ENCODE measurements at regions not wholly inside any gene's neighbourhood (a gene's known extent, or its start where the extent isn't known, plus 50 kb on each side); places are given as distances from the start of the nearest gene placed in this dataset.
"Not testable (repeated sequence)": the region's sequence is repeated elsewhere in the genome, so short reads cannot be mapped to it uniquely, and the experiment has no call there.

- DNase-seq (ENCODE audit: low read depth) = no peak
These were observed 57.7 kb upstream of the SHB start for GRCh38 chr9:38126730-38127129.

DNA sequence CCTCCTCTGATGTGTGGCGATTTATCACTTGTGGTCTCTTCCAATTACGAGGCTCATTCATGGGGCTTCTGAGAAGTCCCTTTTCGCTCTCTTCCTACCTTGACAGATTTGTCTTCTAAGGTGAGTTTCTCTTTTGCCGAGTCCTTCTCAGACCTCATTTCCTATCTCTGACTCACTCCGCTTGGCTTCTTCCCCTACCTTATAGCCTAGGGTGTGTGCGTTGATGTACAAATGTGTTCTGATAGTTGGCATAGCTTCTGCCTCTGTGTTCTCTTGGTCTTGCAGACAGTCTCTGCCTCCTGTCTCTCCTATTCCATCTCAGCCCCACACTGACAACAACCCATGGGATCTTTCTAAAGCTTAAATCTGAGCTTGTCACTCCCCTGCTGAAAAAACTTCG lies 56.9 kb upstream of the SHB start:
- DNase-seq (ENCODE audit: low read depth) = no peak

DNA sequence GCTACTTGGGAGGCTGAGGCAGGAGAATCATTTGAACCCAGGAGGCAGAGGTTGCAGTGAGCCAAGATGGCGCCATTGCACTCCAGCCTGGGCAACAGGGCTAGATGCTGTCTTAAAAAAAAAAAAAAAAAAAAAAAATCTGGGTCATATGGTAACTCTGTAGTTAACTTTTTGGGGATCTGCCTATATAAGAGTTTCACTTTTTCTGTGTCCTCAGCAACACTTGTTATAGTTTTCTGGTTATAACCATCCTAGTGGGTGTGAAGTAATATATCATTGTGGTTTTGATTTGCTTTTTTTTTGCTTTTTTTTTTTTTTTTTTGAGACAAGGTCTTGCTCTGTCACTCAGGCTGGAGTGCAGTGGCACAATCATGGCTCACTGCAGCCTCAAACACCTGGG lies 54.3 kb upstream of the SHB start:
- DNase-seq (ENCODE audit: low read depth) = not testable (repeated sequence)

DNA sequence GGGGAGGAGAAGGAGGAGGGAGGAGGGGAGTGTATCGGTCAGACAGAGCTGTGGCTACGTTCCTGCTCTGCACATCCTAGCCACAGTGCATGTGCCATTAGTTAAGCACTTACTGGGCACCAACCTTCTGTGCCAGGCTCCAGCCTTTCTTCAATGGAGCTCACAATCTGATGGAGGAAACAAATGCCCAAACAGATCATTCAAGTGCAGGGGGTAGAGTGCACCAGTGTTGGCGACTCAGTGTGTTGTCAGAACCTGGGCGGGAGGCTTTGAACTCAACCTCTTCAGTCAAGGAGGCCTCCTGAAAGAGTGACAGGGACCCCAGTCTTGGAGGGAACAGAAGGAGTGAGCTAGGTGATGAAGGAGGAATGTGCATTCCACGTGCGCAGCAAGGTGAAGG lies 51.9 kb upstream of the SHB start:
- DNase-seq (ENCODE audit: low read depth) = no peak

DNA sequence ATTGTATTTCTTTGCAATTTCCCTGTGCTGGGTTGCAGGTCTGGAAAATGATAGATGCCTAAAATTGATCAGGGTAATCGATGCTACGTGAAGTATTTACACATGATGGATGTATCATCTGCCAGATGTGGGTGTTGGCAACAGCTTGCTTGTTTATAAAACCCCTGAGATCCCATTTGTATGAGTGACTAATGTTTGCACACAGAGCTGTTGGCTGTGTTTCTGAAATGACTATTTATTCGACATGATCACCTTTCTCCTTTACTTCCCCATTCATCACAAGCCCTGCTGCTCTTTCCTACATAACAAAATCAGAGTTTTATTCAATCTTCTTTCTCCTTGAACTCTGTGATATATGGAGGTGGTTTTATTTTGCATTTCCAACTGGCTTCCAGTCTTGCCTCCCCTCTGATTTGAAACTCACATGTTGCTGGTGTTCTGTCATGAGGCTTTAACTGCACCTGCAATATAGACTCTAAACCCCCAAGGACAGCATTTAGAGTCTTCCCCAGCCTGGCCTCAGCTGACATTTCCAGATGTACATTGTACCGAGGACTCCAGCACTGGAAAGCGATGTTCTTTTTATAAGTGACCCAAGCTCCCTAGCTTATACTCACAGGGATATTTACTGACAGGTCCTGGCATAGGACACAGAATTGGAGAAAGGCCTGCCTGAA lies 50.7 kb upstream of the SHB start:
- no peak for DNase-seq (ENCODE audit: low read depth)

GRCh38 chr9:38118862-38119438 lies 49.9 kb upstream of the SHB start:
- DNase-seq (ENCODE audit: low read depth) = no peak

All from T-helper 22 cell (primary cell).